ENCODE measurements at regions not wholly inside any gene's neighbourhood (a gene's known extent, or its start where the extent isn't known, plus 50 kb on each side); places are given as distances from the start of the nearest gene placed in this dataset.

DNA sequence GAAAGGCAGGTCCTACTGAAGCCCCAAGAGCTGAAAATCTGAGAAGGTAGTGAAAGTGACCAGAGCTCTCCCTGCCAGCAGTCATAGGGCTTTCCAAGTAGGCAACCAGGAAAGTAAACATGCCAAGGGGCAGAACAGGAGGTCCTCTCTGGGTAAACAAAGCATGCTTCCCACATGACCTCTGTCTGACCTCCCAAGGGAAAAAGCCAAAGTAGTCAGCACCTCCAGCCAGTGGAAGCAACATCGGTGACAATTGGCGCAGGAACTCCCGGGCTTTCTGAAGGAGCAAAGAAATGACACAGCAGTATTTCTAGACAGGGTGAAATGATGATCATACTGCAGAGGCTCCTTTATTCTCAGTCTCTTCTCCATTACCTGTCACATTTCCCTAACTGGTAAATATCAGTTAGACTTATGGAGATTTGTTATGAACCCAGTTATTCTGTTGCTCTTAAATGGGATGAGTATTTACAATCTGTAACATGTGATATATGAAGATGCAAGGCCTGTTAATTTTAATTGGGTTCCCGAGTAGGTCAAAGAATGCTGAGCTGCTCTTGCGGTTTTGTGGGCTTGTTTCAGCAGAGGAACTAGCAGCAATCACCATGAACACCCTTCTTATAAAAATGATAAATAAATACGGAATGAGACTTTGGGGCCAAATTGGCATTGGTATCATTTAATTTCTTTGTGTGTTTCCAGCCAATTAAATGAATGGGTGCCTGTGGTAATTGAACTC, 321.0 kb downstream of the RND3 start:
- TF ChIP-seq, protein P1, sequence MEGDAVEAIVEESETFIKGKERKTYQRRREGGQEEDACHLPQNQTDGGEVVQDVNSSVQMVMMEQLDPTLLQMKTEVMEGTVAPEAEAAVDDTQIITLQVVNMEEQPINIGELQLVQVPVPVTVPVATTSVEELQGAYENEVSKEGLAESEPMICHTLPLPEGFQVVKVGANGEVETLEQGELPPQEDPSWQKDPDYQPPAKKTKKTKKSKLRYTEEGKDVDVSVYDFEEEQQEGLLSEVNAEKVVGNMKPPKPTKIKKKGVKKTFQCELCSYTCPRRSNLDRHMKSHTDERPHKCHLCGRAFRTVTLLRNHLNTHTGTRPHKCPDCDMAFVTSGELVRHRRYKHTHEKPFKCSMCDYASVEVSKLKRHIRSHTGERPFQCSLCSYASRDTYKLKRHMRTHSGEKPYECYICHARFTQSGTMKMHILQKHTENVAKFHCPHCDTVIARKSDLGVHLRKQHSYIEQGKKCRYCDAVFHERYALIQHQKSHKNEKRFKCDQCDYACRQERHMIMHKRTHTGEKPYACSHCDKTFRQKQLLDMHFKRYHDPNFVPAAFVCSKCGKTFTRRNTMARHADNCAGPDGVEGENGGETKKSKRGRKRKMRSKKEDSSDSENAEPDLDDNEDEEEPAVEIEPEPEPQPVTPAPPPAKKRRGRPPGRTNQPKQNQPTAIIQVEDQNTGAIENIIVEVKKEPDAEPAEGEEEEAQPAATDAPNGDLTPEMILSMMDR (IDR thresholded peaks at IDR 0.05; ENCODE audit: low read depth, low read length, missing control alignments), result no peak
- no peak overlapping the region for H3K4me3 ChIP-seq (ENCODE audit: low read depth, low read length)
- DNase-seq (ENCODE audit: low read depth), result peak; percentile 76
- in situ Hi-C loops (cut with HindIII; ENCODE audit: low sequenced_read_pairs), result no loop called here

- no peak for DNase-seq (ENCODE audit: low read depth)
These were observed 321.5 kb downstream of the RND3 start for GRCh38 chr2:150165988-150166312.

DNA sequence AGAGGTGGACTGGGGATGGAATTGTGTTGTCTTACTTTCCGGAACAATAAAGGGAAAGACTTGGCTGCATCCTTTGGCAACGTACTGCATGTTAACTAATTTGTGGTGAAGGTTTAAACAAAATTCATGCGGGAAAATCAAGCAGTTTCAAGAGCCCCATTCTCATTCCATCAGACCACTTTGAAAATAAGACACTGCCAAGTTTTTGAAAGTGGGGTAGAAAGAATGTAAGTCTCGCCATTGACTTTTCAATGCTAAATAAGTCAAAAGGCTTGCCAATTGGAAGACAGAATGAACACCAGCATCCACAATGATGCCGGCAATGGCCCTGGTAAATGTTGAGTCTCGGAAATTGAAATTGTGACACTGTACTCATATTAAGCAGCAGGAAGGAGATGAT, 322.0 kb downstream of the RND3 start:
- no peak overlapping the region for H3K4me3 ChIP-seq (ENCODE audit: low read depth, low read length)
- peak; percentile 96 for DNase-seq (ENCODE audit: low read depth)
- in situ Hi-C loops (cut with HindIII; ENCODE audit: low sequenced_read_pairs), result no loop called here
- TF ChIP-seq, protein P1 (IDR thresholded peaks at IDR 0.05; ENCODE audit: low read depth, low read length, missing control alignments), result no peak

More at GRCh38 chr2:150165988-150166312, 321.5 kb downstream of the RND3 start:
- in situ Hi-C loops (cut with HindIII; ENCODE audit: low sequenced_read_pairs), result no loop called here
- no peak overlapping the region for H3K4me3 ChIP-seq (ENCODE audit: low read depth, low read length)
- TF ChIP-seq, protein P1 (IDR thresholded peaks at IDR 0.05; ENCODE audit: low read depth, low read length, missing control alignments), result no peak

DNA sequence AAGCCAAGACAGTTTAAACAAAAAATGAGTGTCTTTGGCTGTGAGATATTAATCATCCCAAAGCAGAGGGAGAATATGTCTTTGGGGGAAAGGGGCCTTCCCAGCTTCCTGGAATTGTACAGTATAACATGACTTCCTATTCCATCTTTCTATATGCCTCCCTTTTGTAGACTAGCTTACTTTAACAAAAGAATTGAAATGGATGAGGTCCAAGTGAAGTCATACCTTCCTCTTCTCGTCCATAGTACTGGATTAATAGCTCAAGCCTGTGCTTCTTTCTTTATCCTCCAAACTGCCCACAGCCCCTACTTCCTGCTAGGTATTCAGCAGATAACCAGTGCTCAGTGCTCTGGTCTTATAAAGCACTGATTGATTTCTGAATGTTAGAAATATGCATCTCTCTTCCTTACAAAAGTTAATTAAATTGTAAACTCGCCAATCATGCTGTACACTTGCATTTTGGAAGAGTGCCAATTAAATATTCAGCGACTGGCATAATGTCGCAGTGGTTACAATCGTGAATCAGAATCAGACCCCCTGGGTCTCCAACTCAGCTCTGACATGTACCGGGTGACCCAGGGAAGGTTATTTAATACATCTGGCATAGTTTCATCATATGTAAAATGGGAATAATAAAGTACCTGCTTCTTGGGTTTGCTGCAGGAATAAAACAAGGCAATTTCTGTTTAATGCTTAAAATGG, 325.1 kb downstream of the RND3 start:
- TF ChIP-seq, protein P1 (IDR thresholded peaks at IDR 0.05; ENCODE audit: low read depth, low read length, missing control alignments), result no peak
- no peak overlapping the region for H3K4me3 ChIP-seq (ENCODE audit: low read depth, low read length)
- no peak for DNase-seq (ENCODE audit: low read depth)
- in situ Hi-C loops (cut with HindIII; ENCODE audit: low sequenced_read_pairs), result no loop called here

- H3K4me3 ChIP-seq (ENCODE audit: low read depth, low read length), result no peak overlapping the region
- DNase-seq (ENCODE audit: low read depth), result no peak
- in situ Hi-C loops (cut with HindIII; ENCODE audit: low sequenced_read_pairs), result no loop called here
- TF ChIP-seq, protein P1 (IDR thresholded peaks at IDR 0.05; ENCODE audit: low read depth, low read length, missing control alignments), result no peak
These were observed 327.4 kb downstream of the RND3 start for GRCh38 chr2:150160058-150160457.

DNA sequence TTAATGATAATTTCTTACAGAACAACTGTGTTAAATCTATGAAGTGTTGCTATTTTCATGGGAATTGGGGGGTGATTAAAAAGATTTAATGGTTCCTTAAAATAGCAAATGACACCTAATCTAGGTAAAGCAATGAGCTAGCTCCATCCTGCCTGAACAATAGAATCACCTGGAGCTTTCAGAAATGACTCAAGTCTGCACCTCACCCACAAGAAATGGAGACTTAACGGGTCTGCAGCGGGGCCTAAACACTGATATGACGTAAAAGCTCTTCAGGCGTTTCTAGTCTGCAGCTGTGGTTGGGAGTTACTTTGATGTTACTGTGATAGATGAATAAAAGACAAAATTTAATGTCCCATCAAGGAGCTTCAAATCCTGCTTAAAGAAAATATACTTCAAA, 328.2 kb downstream of the RND3 start:
- no peak overlapping the region for H3K4me3 ChIP-seq (ENCODE audit: low read depth, low read length)
- TF ChIP-seq, protein P1 (IDR thresholded peaks at IDR 0.05; ENCODE audit: low read depth, low read length, missing control alignments), result no peak
- DNase-seq (ENCODE audit: low read depth), result no peak
- in situ Hi-C loops (cut with HindIII; ENCODE audit: low sequenced_read_pairs), result no loop called here

Data from astrocyte of the cerebellum (primary cell).